ENCODE measurements at regions not wholly inside any gene's neighbourhood (a gene's known extent, or its start where the extent isn't known, plus 50 kb on each side); places are given as distances from the start of the nearest gene placed in this dataset.

DNA sequence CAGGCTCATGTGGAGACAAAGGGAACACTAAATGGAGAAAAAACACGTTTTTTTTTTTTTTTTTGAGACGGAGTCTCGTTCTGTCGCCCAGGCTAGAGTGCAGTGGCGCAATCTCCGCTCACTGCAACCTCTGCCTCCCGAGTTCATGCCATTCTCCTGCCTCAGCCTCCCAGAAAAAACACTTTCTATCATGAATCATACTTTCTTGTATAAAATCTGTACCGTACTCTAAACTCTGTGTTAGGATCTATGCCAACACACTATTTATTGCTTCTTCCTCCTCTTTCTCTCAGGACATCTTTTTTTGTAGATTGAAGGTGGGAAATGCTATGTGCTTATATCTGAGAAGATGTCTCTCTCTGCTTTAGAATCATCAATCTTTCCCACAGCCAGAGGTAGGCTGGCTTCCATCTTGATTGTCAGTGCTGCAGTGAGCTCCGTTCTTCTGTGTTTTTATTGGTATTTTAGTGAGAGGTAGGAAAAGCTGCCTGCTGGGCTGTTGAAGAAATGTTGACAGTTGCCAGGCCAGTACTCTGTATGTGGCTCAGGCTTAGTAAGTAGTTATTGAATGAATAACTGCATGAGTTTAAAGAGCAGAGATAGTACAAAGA is 101.1 kb downstream of the GPR85 start:
- Histone ChIP-seq H4K5ac (ENCODE audit: insufficient read length, low read depth, low read length) (no peak overlapping the region), H3K36me3 (ENCODE audit: control insufficient read depth in 2 of 4, insufficient read depth in 4 of 4, low read length in 3 of 4) (no peaks in the 10 kb centered on the region), H2BK5ac (ENCODE audit: low read depth, low read length) (no peak overlapping the region), H3K23me2 (ENCODE audit: low read depth, low read length) (no peaks in the 10 kb centered on the region), H3K23ac (ENCODE audit: insufficient read length) (no peak overlapping the region), H4K91ac (replicated peaks; ENCODE audit: insufficient read length, low read length) (no peak overlapping the region), H3K56ac (replicated peaks; ENCODE audit: insufficient read length, low read depth, low read length) (no peak overlapping the region), H3K27me3 (replicated peaks in 1 of 4; ENCODE audit: control insufficient read depth in 3 of 4, extremely low read depth in 1 of 4, insufficient read depth in 3 of 4, low read length in 3 of 4) (no peaks in the 10 kb centered on the region), H3K14ac (ENCODE audit: insufficient read length) (no peak overlapping the region), H3K18ac (ENCODE audit: extremely low read depth, low read length) (no peak overlapping the region), H3K27ac (ENCODE audit: low read depth, low read length) (no peak overlapping the region), H4K8ac (ENCODE audit: extremely low read depth, insufficient read depth, low read length) (no peak overlapping the region), H2BK15ac (ENCODE audit: low read length) (no peak overlapping the region), H3K4me2 (ENCODE audit: insufficient read depth in 1 of 2, low read depth in 2 of 2, low read length in 2 of 2) (no peak overlapping the region), H3K79me1 (ENCODE audit: low read depth, low read length) (no peaks in the 10 kb centered on the region), H3K4me3 (ENCODE audit: extremely low read depth in 1 of 4, insufficient read depth in 2 of 4, low read depth in 3 of 4, low read length in 4 of 4) (no peak overlapping the region), H3K9ac (replicated peaks in 1 of 4; ENCODE audit: extremely low read depth in 1 of 4, low read depth in 3 of 4, low read length in 3 of 4) (no peak overlapping the region), H2AFZ (ENCODE audit: low read length) (no peak overlapping the region), H2AK5ac (ENCODE audit: low read depth, low read length) (no peak overlapping the region), H2BK12ac (ENCODE audit: low read depth, low read length) (no peak overlapping the region), H3K79me2 (ENCODE audit: control insufficient read depth in 1 of 2, insufficient read depth in 2 of 2, low read length in 2 of 2) (no peaks in the 10 kb centered on the region), H2BK20ac (ENCODE audit: low read length) (no peak overlapping the region), H3K4me1 (replicated peaks in 1 of 4; ENCODE audit: control insufficient read depth in 3 of 4, insufficient read depth in 4 of 4, low read length in 3 of 4) (no peaks in the 10 kb centered on the region), H4K20me1 (replicated peaks in 1 of 2; ENCODE audit: control insufficient read depth in 1 of 2, insufficient read depth in 2 of 2, low read length in 2 of 2) (no peaks in the 10 kb centered on the region), H3K9me3 (ENCODE audit: insufficient read depth in 2 of 2, low read depth in 1 of 2, low read length in 1 of 2) (no peaks in the 10 kb centered on the region), H2BK120ac (replicated peaks; ENCODE audit: low read depth, low read length) (no peak overlapping the region), H3K4ac (replicated peaks; ENCODE audit: insufficient read length, low read depth, low read length) (no peak overlapping the region)
- WGBS, 2 experiments (ENCODE audit: extremely low coverage in 1 of 2, insufficient coverage in 1 of 2, insufficient read length in 1 of 2, insufficient replicate concordance in 2 of 2, low coverage in 1 of 2, low lambda C conversion rate in 2 of 2, missing lambda C conversion rate in 1 of 2) = 67% methylated on average over 7 of the region's 9 CpGs; no CpG with 5 or more reads in 1 of the 2 experiments
- FAIRE-seq (no peak), DNase-seq (ENCODE audit: low read depth in 1 of 2, low spot score in 2 of 2) (no peak)
- CTCF ChIA-PET (ENCODE audit: partially characterized antibody) = no interaction called here
- POLR2A ChIA-PET (ENCODE audit: partially characterized antibody) = no interaction called here
- TF ChIP-seq BACH1 (IDR thresholded peaks at IDR 0.05; ENCODE audit: low read length) (no peak), JUND (IDR thresholded peaks at IDR 0.05; ENCODE audit: low read length) (no peak), MAFK (IDR thresholded peaks at IDR 0.05; ENCODE audit: low read depth, low read length) (no peak), POLR2AphosphoS5 (IDR thresholded peaks at IDR 0.05; ENCODE audit: low read depth, low read length) (no peak), SP1 (IDR thresholded peaks at IDR 0.05; ENCODE audit: low read depth, low read length) (no peak), EGR1 (IDR thresholded peaks at IDR 0.05; ENCODE audit: borderline replicate concordance, low read depth, low read length) (no peak), CREB1 (IDR thresholded peaks at IDR 0.05) (no peak), HDAC2 (IDR thresholded peaks at IDR 0.05; ENCODE audit: borderline replicate concordance in 1 of 2, low read depth in 2 of 2, low read length in 2 of 2) (no peak), KDM1A (IDR thresholded peaks at IDR 0.05; ENCODE audit: borderline replicate concordance, low read length) (no peak), CTBP2 (IDR thresholded peaks at IDR 0.05; ENCODE audit: borderline replicate concordance, insufficient read depth, insufficient read length, low read length) (no peak), BCL11A (IDR thresholded peaks at IDR 0.05; ENCODE audit: low read depth in 2 of 2, low read length in 2 of 2) (no peak), NRF1 (IDR thresholded peaks at IDR 0.05; ENCODE audit: low read depth, low read length) (no peak), HDAC6 (IDR thresholded peaks at IDR 0.05; ENCODE audit: low read depth, low read length) (no peak), TCF12 (IDR thresholded peaks at IDR 0.05; ENCODE audit: low read depth, low read length) (no peak)
- TF ChIP-seq, protein P1, sequence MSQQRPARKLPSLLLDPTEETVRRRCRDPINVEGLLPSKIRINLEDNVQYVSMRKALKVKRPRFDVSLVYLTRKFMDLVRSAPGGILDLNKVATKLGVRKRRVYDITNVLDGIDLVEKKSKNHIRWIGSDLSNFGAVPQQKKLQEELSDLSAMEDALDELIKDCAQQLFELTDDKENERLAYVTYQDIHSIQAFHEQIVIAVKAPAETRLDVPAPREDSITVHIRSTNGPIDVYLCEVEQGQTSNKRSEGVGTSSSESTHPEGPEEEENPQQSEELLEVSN (IDR thresholded peaks at IDR 0.05) = no peak
